Epithelial cell of esophagus (primary cell): ENCODE measurements at regions not wholly inside any gene's neighbourhood (a gene's known extent, or its start where the extent isn't known, plus 50 kb on each side); places are given as distances from the start of the nearest gene placed in this dataset.
"Not testable (repeated sequence)": the region's sequence is repeated elsewhere in the genome, so short reads cannot be mapped to it uniquely, and the experiment has no call there.

Source experiments
- DNase-seq: peaks from one replicate; pipeline ENCODE4 v3.0.0; 2010; ENCODE audit warnings: low read depth
- H3K4me3 ChIP-seq: 2 replicates; pipeline ENCODE4 v1.5.1; 2011; ENCODE audit warnings: mild to moderate bottlenecking, low read length, control low read depth
- CTCF ChIP-seq: IDR thresholded peaks from 2 replicates; pipeline ENCODE4 v1.5.1; 2011; ENCODE audit warnings: low read depth, mild to moderate bottlenecking, low read length, control low read depth, inconsistent platforms; ENCODE audit not compliant: insufficient read depth; ENCODE audit errors: missing control alignments

- DNase-seq: no peak
- TF ChIP-seq CTCF: no peak
- H3K4me3 ChIP-seq: no peak overlapping the region
Observed at GRCh38 chr14:106631879-106632278, 1105.5 kb downstream of the TMEM121 start.

DNA sequence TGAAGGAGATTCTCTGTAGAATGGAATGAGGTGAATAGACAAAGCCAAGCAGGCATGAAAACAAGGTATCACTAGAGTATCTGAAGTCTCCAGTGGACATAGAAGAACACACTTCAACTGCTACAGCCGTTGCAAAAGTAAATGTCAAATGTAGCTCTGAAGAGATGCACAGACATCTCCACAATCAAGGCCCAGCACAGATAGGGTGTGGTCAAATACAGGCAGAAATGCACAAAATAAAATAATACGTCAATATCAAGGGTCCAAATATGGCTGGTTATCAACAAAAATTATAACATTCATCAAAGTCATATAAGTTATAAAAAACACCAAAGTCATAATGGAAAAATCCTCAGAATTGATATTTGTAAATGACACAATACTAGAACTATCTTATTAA is 1107.3 kb downstream of the TMEM121 start:
- no peak for DNase-seq
- no peak for TF ChIP-seq CTCF
- H3K4me3 ChIP-seq: no peak overlapping the region

- H3K4me3 ChIP-seq: no peak overlapping the region
- no peak for TF ChIP-seq CTCF
- DNase-seq: no peak
Observed at GRCh38 chr14:106635569-106635968, 1109.2 kb downstream of the TMEM121 start.

DNA sequence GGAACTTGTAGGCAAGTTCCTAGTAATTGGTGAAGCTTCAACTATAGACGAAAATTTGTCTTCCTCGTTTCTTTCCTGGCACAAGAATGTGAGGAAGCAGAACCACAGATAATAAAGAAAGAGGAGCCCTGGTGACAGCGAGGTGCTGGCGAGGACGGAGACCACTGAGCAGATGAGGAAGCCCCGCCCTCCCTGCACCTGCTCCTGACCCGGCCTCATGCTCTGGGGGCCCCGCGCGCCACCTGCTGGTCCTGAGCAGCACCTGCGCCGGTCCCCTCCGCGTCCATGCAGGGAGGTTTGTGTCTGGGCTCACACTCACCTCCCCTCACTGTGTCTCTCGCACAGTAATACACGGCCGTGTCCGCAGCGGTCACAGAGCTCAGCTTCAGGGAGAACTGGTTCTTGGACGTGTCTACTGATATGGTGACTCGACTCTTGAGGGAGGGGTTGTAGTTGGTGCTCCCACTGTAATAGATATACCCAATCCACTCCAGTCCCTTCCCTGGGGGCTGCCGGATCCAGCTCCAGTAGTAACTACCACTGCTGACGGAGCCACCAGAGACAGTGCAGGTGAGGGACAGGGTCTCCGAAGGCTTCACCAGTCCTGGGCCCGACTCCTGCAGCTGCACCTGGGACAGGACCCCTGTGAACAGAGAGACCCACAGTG is 1112.5 kb downstream of the TMEM121 start:
- not testable (repeated sequence) for H3K4me3 ChIP-seq, DNase-seq

- no peak for TF ChIP-seq CTCF
- DNase-seq: no peak
Observed at GRCh38 chr14:106642090-106642489, 1115.7 kb downstream of the TMEM121 start.

GRCh38 chr14:106642971-106643370 is 1116.6 kb downstream of the TMEM121 start:
- not testable (repeated sequence) for DNase-seq, H3K4me3 ChIP-seq

More at GRCh38 chr14:106642090-106642489, 1115.7 kb downstream of the TMEM121 start:
- H3K4me3 ChIP-seq: no peak overlapping the region

- not testable (repeated sequence) for H3K4me3 ChIP-seq, DNase-seq
Observed at GRCh38 chr14:106648874-106649273, 1122.5 kb downstream of the TMEM121 start.

DNA sequence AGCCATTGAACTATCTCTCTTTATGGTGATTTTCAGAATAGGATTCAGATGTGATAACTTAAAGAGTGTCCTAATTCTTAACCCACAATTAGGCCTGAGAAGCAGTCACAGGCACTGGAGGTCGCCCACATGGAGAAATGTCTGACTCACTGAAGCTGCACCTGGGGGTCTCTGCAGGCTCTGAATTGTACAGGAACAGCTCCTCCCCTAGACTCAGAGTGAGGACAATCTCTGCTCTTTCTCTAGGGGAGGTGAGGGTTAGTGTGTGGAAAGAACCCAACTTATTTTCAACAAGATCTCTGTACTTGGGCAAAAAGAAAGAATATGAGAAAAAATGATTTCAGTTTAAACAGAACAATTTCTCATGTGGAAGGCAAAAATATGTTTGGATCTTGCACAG is 1124.6 kb downstream of the TMEM121 start:
- no peak for DNase-seq
- H3K4me3 ChIP-seq: no peak overlapping the region
- TF ChIP-seq CTCF: no peak

GRCh38 chr14:106652494-106652893 is 1126.1 kb downstream of the TMEM121 start:
- DNase-seq: peak; percentile 22
- TF ChIP-seq CTCF: no peak
- no peak overlapping the region for H3K4me3 ChIP-seq
